GM18868 (cell line): ENCODE measurements at regions not wholly inside any gene's neighbourhood (a gene's known extent, or its start where the extent isn't known, plus 50 kb on each side); places are given as distances from the start of the nearest gene placed in this dataset.
"Not testable (repeated sequence)": the region's sequence is repeated elsewhere in the genome, so short reads cannot be mapped to it uniquely, and the experiment has no call there.

Experiments
- ATAC-seq: cut with Tn5 transposase; IDR thresholded peaks from one replicate; pipeline ENCODE4 v1.9.1; 2021; ENCODE audit warnings: mild to moderate bottlenecking, moderate library complexity; ENCODE audit not compliant: unreplicated experiment

DNA sequence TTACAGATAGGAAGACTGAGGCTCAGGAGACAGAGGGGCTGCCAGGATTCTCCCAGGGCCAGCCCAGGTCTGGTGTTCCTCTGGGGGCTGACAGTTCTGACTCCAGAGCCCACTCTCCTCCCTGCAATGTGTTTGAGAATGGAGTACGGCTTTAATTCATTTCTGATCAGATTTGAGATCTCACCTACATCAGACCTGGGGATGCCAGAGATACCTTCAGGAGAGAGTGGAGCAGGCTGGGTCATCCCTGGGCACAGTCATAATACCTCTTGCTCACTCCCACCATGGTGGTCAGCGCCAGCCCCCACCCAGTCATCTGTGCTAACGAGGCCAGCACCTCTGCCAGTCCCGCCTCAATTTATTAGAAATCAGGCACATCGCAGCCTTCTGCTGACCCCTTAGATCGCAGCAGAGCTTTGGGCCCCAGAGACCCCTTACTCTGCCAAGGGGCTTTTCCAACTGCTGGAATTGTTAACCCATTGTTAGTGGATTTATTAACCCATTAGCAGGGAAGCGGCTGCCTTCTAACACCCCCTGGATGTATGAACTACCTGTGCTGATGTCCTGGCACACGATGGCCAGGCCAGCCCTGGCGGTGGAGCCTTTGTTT is 352.1 kb downstream of the MATN1 start:
- no peak for ATAC-seq

DNA sequence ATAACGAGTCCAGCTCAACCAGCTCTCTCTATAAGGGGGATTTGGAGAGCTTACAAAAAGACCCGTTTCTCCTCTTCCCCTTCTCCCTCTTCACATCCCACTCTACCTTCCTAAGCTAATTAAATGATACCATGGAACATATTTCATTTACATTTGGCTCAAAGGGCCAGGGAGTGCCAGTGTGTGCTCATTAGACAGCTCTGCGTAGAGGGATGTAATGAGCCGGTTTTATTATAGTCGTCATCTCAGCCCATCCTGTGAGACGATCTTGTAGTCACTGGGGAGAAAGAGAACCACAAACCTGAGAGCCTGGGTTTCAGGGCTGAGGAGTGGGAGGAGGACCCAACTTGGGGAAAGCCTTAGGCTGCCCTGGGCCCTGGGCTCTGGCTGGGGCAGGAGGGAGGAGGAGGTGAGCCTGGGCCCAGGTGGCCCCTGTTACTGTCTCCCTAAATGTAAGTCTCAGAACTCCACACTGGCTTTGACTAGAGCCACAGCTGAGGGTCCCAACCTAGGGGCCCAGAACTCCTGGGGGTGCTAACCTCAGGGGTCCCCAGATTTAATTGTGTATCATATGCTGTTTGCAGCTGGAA is 354.6 kb downstream of the MATN1 start:
- no peak for ATAC-seq

DNA sequence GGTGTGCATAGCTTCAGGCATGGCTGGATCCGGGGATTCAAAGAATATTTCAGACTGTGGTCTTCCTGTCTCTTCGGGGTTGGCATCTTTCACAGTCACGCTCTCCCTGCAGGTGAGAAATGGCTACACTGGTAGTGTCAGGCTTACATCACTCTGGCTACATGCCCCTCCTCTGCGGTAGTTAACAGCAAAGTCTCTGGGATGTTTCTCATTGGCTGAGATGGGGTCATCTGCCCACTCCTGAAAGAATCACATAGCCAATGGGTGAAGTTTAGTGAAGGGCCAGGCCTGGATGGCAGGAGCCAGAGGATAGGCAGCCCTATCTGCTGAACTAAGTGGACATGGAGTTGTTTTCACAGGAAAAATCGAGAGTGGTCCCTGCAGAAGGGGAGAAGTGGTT is 356.5 kb downstream of the MATN1 start:
- ATAC-seq, result no peak

DNA sequence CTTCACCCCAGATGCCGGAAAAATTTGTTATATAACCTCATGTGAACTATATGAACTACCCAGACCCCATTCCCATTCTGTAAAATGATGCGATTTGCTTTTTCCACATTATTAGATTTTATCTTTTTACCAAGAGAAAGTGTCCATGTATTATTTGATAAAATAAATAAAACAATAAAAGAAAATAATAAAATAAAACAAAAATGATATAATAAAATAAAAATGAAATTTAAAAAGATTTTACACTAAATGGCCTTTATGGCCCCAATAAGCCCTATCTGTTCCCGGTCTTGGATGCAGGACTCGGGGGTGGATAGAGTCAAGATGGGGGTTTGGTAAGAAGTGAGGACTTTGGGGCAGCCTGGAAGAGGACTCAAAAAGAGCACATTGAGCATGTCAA is 357.2 kb downstream of the MATN1 start:
- ATAC-seq, result no peak

DNA sequence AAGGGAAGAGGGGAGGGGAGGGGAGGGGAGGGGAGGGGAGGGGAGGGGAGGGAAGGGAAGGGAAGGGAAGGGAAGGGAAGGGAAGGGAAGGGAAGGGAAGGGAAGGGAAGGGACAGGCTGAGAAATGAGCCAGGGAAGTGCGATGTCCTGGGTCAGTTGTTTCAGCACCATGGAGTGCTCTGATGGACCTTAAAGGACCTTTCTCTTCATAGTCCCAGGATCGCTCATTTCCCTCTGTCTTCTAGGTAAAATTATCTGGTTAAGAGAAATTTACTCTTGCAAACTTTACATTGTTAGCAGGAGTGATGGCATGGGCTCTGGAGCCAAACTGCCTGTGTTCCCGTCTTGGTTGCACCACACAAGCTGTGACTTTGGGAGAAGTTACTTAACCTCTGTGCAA is 357.8 kb downstream of the MATN1 start:
- no peak for ATAC-seq

DNA sequence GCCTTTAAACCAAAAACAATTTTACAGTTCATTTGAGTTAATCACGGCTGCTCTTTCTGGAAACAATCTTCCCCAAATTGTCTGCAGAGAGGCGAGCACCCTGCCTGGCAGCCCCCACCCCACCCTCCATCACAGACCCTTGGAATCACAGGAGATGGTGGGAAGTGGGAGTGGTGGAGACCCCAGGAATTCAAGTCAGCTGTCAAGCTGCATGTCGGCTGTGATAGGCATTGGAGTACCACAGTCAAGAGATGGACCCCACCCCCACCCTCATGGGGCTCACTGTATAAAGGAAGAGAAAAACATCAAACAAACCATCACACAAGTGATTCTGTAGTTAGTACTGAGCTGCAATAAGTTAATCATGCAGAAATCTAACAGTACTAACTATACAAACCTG is 360.4 kb downstream of the MATN1 start:
- ATAC-seq, result no peak

DNA sequence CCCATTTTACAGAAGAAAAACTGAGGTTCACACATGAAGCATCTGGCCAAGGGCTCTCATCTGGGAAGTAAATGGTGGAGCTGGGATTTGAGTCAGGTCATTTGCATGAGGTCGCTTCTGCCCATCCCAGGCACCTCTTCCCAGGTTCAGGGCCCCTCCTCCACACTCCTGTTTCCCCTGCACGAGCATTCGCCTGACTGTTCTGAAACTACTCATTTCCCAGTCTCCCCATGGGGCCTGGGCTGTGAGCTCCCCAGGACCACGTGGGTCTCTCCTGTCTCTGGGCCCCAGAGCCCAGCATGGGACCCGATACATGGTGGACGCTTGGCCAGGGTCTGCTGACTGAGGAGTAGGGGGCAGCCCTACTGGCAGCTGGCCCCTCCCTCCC is 360.8 kb downstream of the MATN1 start:
- ATAC-seq, result no peak

DNA sequence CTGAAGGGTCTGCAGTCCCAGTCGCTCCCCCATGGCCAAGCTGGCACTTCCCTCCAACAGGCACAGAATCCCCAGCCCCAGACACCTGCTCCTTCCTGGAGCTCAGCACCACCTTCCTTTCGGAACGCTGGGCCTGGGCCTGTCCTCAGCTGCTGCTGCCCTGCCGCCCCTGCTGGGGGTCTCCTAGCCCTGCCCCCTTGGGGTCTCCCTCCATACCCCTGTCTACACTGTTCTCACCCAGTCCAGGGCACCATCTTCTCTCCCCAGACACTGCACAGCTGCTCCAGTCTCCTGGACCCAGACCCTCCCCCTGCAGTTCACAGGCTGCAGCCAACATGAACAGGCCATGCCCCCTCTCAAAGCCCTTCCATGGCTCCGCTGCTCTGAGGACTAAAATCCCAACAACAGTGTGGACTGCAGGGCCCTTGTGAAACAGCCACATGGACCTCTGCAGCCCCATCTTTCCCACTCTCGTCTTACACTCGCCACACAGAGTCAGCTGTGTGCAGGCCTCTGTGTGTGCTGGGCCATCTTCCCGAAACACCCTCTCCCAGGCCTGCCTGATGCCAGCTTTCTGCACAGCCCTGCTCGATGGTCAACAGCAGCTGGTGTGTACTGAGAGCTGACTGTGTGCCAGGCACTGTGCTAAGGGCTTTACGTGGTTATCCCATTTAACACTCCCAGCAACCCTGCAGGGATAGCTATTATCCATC is 361.3 kb downstream of the MATN1 start:
- not testable (repeated sequence) for ATAC-seq

DNA sequence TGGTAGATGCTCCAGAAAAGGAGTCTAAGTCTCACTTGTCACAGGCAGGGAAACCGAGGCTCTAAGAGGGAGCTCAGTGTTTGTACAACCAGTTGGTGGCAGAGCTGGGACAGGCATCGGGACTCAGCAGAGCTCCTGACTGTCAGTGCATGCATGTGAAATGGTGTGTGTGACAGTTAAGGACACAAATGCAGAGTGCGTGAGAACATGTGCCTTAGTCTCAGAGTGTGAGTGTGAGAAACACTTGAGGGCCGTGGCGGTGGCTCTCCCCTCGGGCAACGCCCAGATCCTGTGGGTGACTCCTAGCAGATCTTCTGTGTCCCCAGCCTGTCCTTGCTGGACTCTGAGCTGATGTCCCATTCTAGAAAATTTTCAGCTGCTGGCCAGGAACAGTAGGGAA is 362.6 kb downstream of the MATN1 start:
- ATAC-seq, result no peak

DNA sequence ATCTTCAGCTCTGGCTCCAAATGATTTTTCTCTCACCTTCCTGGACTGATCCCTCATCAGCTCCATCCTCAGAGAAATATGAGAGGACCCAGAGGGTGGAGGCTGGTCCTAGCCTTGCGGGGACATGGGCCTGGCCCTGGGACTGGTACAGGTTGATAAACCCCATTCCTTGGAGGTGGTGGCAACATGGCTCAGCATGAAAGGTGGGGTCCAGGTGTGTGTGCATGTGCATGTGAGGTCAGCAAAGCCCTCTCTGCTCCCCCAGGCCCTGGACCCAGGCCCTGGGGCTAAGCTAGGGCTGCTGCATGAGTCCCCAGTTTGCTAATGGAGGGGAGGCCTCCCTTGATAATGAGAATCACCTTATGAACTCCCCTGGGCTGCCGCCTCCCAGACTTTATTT is 363.1 kb downstream of the MATN1 start:
- no peak for ATAC-seq

DNA sequence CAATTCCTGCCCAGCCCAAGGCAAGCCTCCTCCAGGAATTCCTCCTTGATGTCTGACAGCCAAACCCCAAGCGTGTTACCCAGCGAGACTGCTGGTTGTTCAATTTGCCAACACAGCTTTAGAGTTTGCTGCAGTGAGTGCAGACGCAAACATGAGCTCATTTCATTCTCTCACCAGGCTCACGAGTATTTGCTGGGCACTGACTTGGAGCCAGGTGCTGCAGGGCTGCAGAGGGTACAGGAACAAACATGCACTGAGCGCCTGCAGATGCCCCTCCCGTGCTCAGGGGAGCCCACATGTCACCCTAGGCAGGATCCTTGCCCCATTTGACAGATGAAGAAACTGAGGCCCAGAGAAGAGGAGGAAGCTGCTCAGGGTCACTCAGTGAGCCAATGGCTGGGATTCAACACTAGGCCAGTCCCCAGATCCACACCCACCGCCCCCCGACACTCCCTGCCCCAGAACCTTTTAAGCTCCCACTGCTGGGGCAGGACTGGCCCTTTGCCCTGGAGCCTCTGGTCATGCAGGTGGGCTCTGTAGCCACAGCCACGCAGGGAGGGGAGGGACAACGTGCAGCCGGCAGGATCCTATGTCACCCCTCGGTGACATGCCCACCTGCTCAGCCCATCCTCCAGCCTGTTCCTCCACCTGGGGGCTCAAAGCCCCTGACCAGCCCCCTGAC is 363.7 kb downstream of the MATN1 start:
- ATAC-seq, result no peak

DNA sequence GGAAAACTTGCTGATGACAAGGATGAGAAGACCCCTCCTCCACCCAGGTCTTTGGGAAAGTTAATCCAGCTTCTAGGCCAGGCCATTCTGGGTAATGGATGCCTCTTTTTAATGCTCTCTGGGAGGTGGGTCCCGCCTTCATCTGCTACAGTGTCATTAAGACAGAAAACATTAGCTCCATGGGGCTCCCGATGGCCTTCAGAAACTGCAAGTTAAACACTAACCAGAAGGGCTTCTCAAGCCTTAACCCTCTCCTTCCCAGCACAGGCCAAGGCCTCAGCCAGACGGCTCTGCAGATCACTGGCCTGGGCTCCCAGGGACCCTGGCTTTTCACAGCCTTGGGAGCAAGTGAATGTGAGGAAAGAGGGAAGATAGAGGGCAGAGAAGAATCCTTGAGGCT is 364.9 kb downstream of the MATN1 start:
- ATAC-seq, result no peak

DNA sequence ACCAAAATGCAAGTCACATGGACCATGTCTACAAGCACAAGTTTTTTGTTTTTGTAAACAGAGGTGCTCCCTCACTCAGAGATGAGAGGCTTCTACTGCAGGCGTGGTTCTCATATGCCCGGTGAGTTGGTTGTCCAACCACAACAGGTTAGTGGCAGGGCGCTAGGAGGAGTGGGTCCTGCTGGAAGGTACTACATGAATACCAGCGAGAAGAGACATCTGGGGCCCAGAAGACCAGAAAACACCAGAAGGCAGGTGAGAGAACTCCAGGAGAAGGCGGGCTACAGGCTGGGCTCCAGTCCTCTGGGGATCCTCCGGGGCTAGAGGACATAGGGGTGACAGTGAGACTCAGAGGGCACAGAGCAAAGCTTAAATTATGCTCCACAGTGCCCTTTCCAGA is 366.5 kb downstream of the MATN1 start:
- ATAC-seq, result no peak

DNA sequence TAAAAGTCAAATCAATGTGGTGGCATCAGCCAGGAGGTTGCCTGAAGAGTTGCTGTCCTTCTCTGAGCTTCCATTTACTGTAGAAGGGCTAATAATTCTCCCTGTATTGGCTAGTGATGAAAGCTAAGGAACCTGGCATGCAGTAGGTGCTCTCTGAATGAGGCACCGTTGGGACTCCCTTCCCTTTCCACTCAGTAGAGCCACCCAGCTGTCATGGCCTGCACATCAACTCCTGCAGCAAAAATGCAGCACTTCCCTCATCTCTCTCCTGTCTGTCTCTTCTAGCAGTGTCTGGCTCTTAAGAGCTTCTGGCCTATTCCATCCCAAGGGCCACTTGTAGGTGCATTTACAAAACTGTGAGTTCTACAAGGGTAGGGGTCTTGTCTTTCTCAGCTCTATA is 369.0 kb downstream of the MATN1 start:
- no peak for ATAC-seq

DNA sequence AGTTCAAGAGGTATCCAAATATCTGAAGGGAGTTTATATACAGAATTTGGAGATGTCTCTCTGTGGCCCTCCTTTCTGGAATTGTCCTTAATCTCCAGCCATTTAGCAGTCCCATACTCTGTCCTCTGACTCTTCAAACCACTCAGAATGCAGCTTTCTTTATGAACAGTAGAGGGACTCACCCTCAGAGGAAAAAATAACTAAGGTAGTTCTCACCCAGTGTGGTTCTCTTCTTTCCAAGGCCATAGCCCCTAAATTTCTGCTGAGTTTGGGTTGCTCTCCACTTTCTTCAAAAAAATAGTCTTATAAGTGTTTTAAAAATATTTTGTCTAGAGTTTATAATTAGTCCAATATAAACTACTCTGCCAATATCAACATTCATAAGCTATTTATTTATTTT is 369.7 kb downstream of the MATN1 start:
- no peak for ATAC-seq

DNA sequence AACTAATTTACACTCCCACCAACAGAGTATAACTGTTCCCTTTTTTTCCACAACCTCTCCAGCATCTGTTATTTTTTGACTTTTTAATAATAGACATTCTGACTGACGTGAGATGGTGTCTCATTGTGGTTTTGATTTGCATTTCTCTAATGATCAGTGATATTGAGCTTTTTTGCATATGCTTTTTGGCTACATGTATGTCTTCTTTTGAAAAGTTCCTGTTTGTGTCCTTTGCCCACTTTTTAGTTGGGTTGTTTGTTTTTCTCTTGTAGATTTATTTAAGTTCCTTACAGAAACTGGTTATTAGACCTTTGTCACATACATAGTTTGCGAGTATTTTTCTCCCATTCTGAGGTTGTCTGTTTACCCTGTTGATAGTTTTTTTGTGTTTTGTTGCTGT is 375.2 kb downstream of the MATN1 start:
- no peak for ATAC-seq

DNA sequence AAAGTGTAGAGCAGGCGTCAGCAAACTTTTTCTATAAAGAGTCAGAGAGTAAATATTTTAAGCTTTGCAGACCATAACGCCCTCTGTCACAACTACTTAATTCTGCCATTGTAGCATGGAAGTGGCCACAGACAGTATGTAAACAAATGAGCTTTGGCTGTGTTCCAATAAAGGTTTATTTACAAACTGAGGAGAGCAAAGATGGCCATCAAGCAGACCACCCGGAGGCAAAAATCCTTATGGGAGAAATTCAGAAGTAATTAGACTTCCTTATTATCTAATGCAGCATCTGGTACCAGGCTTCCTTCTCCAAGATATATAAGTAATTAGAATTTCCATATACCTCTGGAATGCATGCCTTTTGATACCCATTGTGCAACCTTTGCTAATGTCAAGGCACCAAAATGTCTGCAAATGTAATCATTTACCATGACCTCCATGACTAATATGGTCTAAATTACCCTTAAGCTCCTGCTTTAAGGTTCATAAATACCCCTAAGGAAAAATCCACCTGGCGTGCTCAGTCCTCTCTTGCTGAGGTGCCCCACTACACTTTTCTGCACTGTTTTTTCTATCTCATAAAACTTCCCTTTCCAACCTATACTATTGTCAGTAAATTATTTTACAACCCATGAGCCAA is 377.8 kb downstream of the MATN1 start:
- no peak for ATAC-seq

DNA sequence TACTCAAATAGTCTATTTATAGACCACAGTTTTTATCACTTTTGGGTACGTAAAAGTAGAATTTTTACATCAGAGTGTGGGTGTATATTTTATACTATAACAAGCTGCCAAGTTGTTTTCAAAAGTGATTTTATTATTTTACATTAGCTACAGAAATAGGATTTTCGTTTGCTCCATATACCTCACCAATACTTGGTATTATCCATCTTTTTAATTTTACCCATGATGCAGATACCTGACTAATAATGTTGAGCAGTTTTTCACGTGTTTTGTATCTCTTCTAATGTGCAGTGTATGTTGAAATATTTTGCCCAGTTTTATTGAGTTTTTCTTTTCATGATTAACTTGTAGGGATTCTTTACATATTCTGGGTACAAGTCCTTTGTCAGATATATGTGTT is 379.8 kb downstream of the MATN1 start:
- ATAC-seq, result no peak

DNA sequence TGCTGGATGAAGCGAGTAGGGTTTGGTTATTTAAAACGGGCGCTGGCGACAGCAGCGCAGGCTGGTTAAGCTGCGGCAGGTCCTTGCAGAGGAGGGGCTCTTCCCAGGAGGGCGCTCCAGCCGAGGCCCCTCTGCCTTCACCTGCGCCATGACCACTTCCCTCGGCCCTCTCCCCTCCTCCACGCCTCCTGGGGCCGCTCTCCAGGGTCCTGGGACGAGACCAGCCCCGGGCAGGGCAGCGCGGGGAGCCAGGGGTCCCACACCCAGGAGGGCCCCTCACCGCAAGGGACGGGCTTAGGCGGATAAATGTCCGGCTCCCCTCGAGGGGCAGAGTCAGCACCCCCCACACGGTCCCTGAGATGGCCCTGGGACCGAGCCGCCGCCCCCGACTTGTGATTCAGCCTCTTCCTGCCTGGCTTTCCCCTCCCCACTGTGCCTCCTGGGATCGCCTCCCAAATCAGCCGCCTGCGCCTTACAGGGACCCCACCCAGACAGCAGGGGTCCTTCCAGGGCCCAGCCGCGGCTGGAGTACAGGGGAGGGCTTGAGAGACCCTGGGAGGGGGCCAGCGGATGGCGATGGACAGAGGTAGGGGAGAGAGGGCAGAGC is 380.7 kb downstream of the MATN1 start:
- ATAC-seq, result no peak

DNA sequence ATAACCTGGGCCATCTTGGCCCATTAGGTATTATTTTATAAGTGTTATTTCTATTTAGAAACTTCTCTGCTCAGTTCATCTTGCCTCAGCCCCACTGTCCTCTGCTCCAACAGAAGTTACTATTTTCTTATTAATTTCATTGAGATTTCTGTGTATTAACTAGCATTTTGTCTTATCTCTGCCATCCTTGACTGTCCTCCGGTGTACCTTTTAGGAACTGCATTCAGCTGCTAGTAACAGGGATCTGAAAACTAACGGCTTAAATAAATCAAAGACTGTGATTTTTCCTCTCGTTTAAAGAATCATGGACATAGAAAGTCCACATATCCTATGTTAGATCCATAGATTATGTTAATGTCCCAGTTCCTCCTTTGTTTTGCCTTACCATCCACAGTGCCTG is 382.5 kb downstream of the MATN1 start:
- ATAC-seq, result no peak

DNA sequence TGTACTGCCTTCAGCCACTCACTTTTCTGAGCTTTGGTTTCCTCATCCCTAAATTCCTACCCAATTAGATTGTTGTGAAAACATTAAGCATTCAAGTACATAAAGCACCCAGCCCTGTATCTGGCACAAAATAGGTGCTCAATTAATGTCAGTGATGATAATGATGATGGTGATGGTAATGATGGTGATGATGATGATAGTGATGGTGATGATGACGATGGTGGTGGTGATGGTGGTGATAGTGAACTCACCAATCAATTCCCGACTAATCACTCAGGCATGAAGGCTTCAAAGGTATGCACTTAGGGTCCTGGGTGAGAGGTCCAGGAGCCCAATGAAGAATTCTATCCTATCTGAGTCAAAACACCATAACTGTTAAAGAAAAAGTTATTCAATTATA is 383.5 kb downstream of the MATN1 start:
- no peak for ATAC-seq
